ENCODE measurements at regions not wholly inside any gene's neighbourhood (a gene's known extent, or its start where the extent isn't known, plus 50 kb on each side); places are given as distances from the start of the nearest gene placed in this dataset.

- no peak for TF ChIP-seq FOXP2 (optimal IDR thresholded peaks at IDR 0.05; ENCODE audit: borderline replicate concordance, extremely low read depth, extremely low read length, insufficient read depth)
- TF ChIP-seq SIN3A (IDR thresholded peaks at IDR 0.05; ENCODE audit: borderline replicate concordance, insufficient read depth, low read length), result no peak
- no peak for TF ChIP-seq POLR2AphosphoS5 (IDR thresholded peaks at IDR 0.05; ENCODE audit: low read depth, low read length)
- TF ChIP-seq TAF1 (IDR thresholded peaks at IDR 0.05; ENCODE audit: borderline replicate concordance, insufficient read depth, low read length), result no peak
- TF ChIP-seq REST (IDR thresholded peaks at IDR 0.05; ENCODE audit: insufficient read depth in 1 of 2, low read depth in 2 of 2, low read length in 2 of 2), result no peak
Measured at GRCh38 chr14:86346818-86347384, 817.0 kb downstream of the FLRT2 start.

DNA sequence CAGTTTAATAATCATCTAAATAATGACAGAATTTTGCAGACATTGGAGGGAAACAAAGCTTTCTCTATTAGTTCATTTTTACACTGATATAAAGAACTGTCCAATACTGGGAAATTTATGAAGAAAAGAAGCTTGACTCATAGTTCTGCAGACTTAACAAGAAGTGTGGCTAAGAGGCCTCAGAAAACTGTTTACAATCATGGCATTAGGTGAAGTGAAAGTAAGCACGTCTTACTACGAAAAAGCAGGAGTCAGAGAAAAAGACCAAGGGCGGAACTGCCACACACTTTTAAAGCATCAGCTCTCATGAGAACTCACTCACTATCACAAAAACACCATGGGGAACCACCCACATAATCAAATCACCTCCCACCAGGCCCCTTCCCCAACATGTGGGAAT lies 804.4 kb downstream of the FLRT2 start:
- TF ChIP-seq TAF1 (IDR thresholded peaks at IDR 0.05; ENCODE audit: borderline replicate concordance, insufficient read depth, low read length) (no peak), SIN3A (IDR thresholded peaks at IDR 0.05; ENCODE audit: borderline replicate concordance, insufficient read depth, low read length) (no peak), FOXP2 (optimal IDR thresholded peaks at IDR 0.05; ENCODE audit: borderline replicate concordance, extremely low read depth, extremely low read length, insufficient read depth) (no peak), POLR2AphosphoS5 (IDR thresholded peaks at IDR 0.05; ENCODE audit: low read depth, low read length) (no peak)

DNA sequence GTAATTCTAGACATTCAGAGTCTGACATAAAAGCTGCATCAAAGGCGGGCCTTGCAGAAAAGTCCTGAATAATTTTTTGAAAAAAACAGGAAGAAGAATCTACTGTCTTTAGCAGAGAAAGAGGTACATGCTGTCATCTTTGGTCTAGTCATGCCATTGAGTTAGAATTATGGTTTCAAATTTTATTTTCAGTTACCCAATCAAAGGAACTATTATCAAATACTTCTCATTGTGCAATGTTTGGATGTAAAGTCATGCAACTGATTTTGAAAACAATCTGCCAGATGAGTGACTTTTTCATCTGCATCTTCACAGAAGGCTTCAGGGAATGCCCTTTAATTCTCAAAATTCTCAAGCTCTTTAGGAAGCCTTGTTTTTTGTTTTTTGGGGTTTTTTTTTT lies 803.5 kb downstream of the FLRT2 start:
- TF ChIP-seq POLR2AphosphoS5 (IDR thresholded peaks at IDR 0.05; ENCODE audit: low read depth, low read length) (no peak), FOXP2 (optimal IDR thresholded peaks at IDR 0.05; ENCODE audit: borderline replicate concordance, extremely low read depth, extremely low read length, insufficient read depth) (no peak), SIN3A (IDR thresholded peaks at IDR 0.05; ENCODE audit: borderline replicate concordance, insufficient read depth, low read length) (no peak), REST (IDR thresholded peaks at IDR 0.05; ENCODE audit: insufficient read depth in 1 of 2, low read depth in 2 of 2, low read length in 2 of 2) (no peak), TAF1 (IDR thresholded peaks at IDR 0.05; ENCODE audit: borderline replicate concordance, insufficient read depth, low read length) (no peak)

- TF ChIP-seq FOXP2 (optimal IDR thresholded peaks at IDR 0.05; ENCODE audit: borderline replicate concordance, extremely low read depth, extremely low read length, insufficient read depth), result no peak
- no peak for TF ChIP-seq TAF1 (IDR thresholded peaks at IDR 0.05; ENCODE audit: borderline replicate concordance, insufficient read depth, low read length)
- TF ChIP-seq POLR2AphosphoS5 (IDR thresholded peaks at IDR 0.05; ENCODE audit: low read depth, low read length), result no peak
- no peak for TF ChIP-seq REST (IDR thresholded peaks at IDR 0.05; ENCODE audit: insufficient read depth in 1 of 2, low read depth in 2 of 2, low read length in 2 of 2)
- no peak for TF ChIP-seq SIN3A (IDR thresholded peaks at IDR 0.05; ENCODE audit: borderline replicate concordance, insufficient read depth, low read length)
Measured at GRCh38 chr14:86331341-86331740, 801.4 kb downstream of the FLRT2 start.

DNA sequence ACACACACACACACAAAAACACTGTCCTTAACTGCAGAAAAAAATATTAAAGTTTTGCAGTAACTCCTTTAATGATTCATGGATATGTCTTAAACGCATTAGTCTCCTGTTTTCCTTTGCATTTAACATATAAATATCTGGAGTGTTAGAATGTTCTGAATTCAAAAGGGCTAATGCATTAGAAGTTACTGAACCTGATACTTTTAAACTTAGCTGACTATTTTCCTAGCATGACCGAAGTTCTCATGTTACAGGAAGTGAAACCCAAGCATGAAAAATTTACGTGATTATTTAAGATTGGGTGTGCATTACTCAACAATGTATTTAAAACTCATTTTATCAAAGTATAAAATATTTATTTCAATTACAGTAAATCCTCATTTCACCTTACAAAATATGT lies 791.2 kb downstream of the FLRT2 start:
- TF ChIP-seq FOXP2 (optimal IDR thresholded peaks at IDR 0.05; ENCODE audit: borderline replicate concordance, extremely low read depth, extremely low read length, insufficient read depth), result no peak
- no peak for TF ChIP-seq SIN3A (IDR thresholded peaks at IDR 0.05; ENCODE audit: borderline replicate concordance, insufficient read depth, low read length)
- TF ChIP-seq REST (IDR thresholded peaks at IDR 0.05; ENCODE audit: insufficient read depth in 1 of 2, low read depth in 2 of 2, low read length in 2 of 2), result no peak
- TF ChIP-seq TAF1 (IDR thresholded peaks at IDR 0.05; ENCODE audit: borderline replicate concordance, insufficient read depth, low read length), result no peak
- TF ChIP-seq POLR2AphosphoS5 (IDR thresholded peaks at IDR 0.05; ENCODE audit: low read depth, low read length), result no peak

Data from PFSK-1 (cell line).